Stimulated activated CD4-positive, alpha-beta T cell treated with anti-CD3 and anti-CD28 coated beads, Interleukin-15, amount 100 ng/mL, for 24 hours (primary cell): ENCODE measurements at regions not wholly inside any gene's neighbourhood (a gene's known extent, or its start where the extent isn't known, plus 50 kb on each side); places are given as distances from the start of the nearest gene placed in this dataset.

Experiments
- DNase-seq: peaks from one replicate; pipeline ENCODE4 v3.0.0-alpha.2; 2020

DNA sequence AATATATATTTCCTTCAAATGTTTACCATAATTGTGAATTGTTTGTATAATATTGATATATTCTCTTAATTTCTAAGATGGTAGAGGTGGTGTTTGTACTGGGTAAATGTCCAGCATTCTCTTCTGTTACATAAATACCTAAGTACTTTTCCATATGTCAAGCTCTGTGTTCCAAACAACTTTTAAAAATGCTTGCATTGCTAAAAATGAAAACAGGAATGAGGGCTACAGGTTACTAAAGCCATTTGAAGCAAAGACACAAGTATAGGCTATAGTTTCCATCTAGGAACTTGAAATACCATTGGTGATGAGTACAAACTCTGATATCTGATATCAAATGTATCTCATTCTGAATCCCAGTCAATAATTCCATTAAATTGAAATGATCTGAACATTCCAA, 233.6 kb upstream of the SORCS1 start:
- no peak for DNase-seq

DNA sequence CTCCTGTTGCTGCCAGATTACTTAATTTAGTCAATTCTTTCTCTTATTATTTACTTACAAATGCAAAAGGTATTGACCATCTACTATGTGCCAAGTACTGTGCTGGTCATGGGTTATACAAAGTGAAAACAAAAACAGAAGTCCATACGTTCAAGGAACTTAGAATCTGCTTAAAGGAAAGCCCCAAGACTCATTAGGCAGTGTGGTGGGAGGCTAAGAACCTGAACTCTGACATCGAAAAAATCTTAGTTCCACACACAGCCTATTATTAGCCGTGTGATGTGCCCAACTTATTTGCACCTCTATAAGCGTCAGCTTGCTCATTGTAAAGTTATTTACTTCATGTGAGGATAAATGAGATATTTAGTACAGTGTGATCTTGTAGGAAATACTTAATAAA, 227.4 kb upstream of the SORCS1 start:
- no peak for DNase-seq

- DNase-seq: no peak
These were observed 226.1 kb upstream of the SORCS1 start for GRCh38 chr10:107390563-107390962.

DNA sequence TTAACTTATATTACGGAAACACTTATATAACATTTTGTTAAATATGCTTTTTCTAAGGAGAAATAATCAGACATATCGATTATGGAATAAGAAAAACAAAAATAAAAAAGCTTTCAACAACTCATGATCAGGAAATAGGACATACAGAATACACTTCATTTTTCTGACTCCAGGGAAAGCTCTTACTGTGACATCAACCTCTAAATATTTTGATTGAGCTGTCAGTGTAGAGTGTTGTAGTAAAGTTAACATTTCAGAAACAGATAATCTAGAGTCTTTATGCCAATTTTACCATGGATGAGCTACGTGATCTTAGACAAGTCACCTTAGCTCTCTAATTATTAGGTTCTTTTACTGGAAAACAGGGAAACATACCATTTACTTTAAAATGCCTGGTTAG, 218.9 kb upstream of the SORCS1 start:
- DNase-seq: no peak

DNA sequence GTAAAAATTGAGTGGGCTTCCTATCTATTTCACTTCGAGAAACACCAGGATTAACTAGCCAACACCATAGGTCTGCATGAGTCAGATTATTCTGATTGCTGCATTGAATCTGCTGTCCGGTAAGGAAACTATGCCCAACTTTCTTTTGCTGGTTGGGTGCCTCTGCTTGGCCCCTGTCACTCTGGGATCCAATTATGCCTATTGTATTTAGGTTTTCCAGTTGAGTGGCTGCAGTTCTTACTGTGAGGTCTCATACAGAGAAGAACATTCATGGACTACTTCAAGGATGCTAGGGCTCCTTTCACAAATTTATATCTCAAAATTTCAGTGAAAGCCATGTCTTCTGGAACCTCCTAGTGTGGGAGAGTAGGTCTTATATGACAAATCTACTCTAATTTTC, 215.1 kb upstream of the SORCS1 start:
- DNase-seq: no peak

DNA sequence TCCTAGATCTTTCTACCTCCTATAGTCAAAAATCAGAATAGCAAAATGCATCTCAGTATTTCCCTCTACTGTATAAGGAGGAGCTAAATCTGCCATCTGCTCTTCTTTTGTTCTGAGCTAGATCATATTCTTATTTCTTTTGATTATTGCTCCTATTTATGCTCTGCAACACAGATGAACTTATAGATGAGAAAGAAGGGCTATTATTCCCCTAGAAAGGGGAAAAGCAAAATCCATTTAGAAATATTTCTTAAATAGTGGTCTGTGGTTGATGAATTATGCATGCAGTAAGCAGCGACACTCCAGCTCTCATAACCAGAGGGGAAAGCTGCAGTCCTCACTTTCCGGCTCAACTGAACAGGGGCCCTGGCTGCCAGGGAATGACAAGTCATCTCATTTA, 207.3 kb upstream of the SORCS1 start:
- DNase-seq: no peak

DNA sequence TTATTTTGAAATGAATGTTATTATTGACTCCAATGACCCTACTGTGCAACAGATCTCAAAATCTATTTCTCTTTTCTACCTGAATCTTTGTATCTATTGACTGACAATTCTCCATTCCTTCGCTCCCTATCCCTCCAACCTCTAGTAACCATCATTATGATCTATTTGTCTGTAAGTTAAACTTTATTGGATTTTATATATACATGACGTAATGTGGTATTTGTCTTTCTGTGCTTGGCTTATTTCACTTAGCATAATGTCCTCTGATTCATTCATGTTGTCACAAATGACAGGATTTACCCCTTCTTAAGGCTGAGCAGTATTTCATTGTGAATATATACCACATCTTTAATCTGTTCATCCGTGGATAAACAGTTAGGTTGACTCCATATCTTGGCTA, 200.4 kb upstream of the SORCS1 start:
- DNase-seq: no peak

GRCh38 chr10:107362306-107362705, 197.8 kb upstream of the SORCS1 start:
- no peak for DNase-seq

GRCh38 chr10:107357033-107357432, 192.5 kb upstream of the SORCS1 start:
- no peak for DNase-seq

DNA sequence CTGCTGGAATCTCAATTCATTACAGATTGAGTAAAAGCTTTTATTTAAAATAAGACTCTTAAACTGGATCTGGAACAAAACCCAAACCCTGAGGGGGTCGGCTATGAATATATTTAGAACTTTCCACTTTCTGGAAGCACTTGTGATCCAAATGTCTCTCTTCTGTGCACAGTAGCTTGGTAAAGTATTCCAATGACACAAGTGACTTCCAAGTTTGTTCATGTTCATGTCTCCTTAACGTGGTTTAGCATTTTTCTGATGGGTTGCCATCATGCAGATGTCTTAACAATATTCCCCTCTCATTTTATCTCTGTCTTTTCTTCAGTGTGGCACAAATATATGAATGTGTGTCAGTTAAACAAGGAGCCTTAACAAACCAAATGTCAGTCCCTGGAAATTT, 191.9 kb upstream of the SORCS1 start:
- DNase-seq: no peak

GRCh38 chr10:107342711-107343110, 178.2 kb upstream of the SORCS1 start:
- DNase-seq: no peak

DNA sequence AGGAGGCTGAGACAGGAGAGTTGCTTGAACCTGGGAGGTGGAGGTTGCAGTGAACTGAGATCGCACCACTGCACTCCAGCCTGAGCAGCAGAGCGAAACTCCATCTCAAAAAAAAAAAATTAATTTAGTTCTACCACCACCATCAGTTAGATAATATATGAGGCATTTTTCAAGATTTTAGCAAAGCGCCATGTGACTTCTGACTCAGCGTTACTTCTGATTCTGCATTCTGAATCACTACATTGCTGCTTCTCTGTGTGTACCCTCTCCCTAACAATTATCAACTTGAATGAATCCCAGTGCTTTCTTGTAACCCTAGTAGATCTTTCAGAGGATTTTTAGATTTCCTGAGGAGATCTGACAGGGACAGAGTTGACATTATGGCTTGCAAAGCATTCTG, 176.8 kb upstream of the SORCS1 start:
- no peak for DNase-seq

DNA sequence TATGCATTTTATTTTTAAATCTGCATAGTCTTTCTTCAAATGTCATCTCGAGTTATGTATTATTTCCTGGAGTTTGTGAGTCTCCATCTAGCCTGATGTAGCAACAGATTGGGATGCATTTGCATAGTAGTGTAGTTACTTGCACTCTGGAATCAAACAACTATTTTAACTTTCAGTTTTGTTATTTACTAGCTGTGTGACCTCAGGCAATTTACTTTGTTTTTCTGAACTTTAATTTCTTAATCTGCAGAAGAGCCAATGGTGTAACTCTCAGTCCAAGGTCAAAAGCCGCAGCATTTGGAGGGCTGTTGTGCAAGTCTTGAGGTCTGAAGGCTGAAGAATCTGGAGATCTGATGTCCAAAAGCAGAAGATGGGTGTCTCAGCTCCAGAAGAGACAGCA, 175.8 kb upstream of the SORCS1 start:
- DNase-seq: no peak

GRCh38 chr10:107336061-107336460, 171.6 kb upstream of the SORCS1 start:
- no peak for DNase-seq

- no peak for DNase-seq
These were observed 153.1 kb upstream of the SORCS1 start for GRCh38 chr10:107317592-107317991.

DNA sequence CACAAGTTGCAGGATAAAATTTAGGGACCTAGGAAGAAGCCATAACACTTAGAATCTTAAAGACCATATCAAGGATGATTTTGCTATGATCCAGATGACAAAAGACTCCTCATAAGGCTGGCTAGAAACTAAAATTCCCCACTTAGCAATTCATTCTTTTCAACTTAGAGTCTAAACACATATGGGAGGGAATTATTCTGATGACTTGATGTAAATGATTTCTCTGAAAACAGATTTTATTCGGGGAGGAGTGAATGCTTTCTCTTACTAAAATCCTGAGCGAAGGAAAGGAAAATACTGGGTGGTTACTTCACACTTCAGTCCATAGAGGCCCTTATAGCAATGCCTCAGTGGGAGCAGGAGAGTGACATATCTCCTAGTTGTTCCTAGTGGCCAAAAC, 138.7 kb upstream of the SORCS1 start:
- DNase-seq: no peak

DNA sequence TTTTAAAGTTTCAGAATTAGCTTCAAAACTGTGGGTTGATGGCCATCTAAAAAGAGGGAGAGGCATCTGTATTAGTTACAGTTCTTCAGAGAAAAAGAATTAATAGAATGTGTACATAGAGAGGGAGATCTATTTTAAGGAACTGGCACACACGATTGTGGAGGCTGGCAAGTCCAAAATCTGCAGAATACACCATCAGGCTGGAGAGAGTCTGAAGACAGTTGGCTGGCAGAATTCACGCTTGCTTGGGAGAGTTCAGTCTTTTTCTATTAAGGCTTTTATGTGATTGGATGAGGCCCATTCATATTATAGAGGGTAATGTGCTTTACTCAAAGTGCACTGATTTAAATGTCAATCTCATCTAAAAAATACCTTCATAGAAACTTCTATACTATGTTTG, 135.1 kb upstream of the SORCS1 start:
- no peak for DNase-seq

DNA sequence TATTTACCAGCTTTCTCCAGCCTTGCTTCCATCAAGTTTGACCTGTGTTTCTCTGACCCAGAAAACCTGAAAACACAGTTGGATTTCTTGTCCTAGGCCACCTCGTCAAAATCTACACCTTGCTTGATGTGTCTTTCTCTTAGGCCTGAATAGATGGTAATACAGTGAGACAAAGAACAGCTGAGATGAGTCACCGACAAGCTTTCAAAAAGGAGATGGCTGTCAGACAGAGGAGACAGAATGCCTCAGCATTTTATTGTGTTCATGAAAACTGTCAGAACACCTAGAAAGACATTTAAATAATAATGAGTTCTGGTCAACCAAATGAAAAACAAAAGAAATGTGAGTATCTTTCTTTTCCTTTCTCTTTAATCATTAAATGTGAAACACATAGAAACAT, 119.7 kb upstream of the SORCS1 start:
- no peak for DNase-seq

DNA sequence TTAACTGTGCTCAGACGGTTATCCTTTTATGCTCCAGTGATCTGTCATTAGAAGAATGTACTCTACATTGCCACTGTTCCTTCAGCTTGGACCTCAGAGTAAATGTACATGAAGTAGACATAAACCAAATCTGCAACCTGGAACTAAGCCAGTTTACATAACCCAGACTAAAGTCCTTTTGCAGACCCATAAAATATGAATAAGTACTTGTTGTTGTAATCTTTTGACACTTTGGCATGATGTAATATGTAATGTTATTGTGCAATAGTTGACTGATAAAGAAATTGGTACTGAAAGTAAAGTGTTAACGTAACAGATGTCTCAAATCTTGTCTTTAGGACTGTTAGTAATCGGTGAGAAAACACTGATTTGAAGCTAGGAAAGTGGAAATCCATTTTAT, 115.8 kb upstream of the SORCS1 start:
- DNase-seq: no peak

DNA sequence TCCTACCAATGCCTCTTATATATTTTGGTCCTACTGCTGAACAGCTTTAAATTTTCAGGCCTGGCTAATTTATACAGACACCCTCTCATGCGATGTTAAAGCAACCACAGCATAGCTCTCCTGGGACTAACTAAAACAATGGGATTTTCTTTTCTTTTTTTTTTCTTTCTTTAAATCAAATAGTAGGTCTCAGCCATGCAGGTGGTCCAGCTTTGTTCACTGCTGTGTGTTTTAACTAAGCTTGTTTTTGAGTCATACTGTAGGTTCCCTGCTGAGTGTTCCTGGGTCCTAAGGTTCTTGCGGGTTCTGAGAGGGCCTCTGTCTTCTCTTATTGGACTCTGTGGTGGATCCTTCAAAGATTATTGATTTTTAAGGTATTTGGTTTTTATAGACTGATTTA, 113.1 kb upstream of the SORCS1 start:
- DNase-seq: no peak

GRCh38 chr10:107275806-107276205, 111.3 kb upstream of the SORCS1 start:
- no peak for DNase-seq

GRCh38 chr10:107269626-107270025, 105.1 kb upstream of the SORCS1 start:
- no peak for DNase-seq

- DNase-seq: no peak
These were observed 100.2 kb upstream of the SORCS1 start for GRCh38 chr10:107264742-107265141.

GRCh38 chr10:107244122-107244521, 79.6 kb upstream of the SORCS1 start:
- DNase-seq: no peak

GRCh38 chr10:107238275-107238674, 73.8 kb upstream of the SORCS1 start:
- DNase-seq: no peak

- DNase-seq: no peak
These were observed 67.5 kb upstream of the SORCS1 start for GRCh38 chr10:107232013-107232412.
